NB4 (cell line): ENCODE measurements at regions not wholly inside any gene's neighbourhood (a gene's known extent, or its start where the extent isn't known, plus 50 kb on each side); places are given as distances from the start of the nearest gene placed in this dataset.
"Not testable (repeated sequence)": the region's sequence is repeated elsewhere in the genome, so short reads cannot be mapped to it uniquely, and the experiment has no call there.

Source experiments
- DNase-seq: peaks from one replicate; pipeline ENCODE4 v3.0.0; 2010; ENCODE audit warnings: low read depth
- H3K4me3 ChIP-seq: one replicate; pipeline ENCODE4 v1.5.1; 2011; ENCODE audit warnings: mild to moderate bottlenecking, low read depth, low read length, moderate library complexity
- MYC ChIP-seq: IDR thresholded peaks from 2 replicates; pipeline ENCODE4 v1.6.1; 2011; ENCODE audit warnings: low read depth, low read length
- POLR2A ChIP-seq: IDR thresholded peaks from 2 replicates; pipeline ENCODE4 v1.6.1; 2011; ENCODE audit warnings: mild to moderate bottlenecking; ENCODE audit not compliant: insufficient read length; ENCODE audit errors: extremely low read depth
- TF ChIP-seq, protein P1 (sequence below): IDR thresholded peaks from 2 replicates; pipeline ENCODE4 v1.6.1; 2011; ENCODE audit warnings: low read depth, low read length
- TF ChIP-seq, protein P2 (sequence below): IDR thresholded peaks from one replicate; pipeline ENCODE4 v1.5.1; 2012; ENCODE audit warnings: low read depth, low read length

DNA sequence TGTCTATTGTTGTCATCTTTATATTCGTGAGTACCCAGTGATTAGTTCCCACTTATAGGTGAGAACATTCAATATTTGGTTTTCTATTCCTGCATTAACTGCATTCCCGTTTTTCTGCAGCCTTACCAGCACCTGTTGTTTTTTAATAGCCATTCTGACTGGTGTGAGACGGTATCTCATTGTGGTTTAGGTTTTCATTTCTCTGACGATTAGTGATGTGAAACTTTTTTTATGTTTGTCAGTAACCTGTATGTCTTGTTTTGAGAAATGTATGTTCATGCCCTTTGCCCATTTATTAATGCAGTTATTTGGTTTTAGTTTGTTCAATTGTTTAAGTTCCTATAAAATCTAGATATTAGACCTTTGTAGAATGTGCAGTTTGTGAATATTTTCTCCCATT is 546.0 kb upstream of the RORB start:
- TF ChIP-seq, protein P1, sequence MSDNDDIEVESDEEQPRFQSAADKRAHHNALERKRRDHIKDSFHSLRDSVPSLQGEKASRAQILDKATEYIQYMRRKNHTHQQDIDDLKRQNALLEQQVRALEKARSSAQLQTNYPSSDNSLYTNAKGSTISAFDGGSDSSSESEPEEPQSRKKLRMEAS, result no peak
- TF ChIP-seq, protein P2, sequence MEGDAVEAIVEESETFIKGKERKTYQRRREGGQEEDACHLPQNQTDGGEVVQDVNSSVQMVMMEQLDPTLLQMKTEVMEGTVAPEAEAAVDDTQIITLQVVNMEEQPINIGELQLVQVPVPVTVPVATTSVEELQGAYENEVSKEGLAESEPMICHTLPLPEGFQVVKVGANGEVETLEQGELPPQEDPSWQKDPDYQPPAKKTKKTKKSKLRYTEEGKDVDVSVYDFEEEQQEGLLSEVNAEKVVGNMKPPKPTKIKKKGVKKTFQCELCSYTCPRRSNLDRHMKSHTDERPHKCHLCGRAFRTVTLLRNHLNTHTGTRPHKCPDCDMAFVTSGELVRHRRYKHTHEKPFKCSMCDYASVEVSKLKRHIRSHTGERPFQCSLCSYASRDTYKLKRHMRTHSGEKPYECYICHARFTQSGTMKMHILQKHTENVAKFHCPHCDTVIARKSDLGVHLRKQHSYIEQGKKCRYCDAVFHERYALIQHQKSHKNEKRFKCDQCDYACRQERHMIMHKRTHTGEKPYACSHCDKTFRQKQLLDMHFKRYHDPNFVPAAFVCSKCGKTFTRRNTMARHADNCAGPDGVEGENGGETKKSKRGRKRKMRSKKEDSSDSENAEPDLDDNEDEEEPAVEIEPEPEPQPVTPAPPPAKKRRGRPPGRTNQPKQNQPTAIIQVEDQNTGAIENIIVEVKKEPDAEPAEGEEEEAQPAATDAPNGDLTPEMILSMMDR, result no peak
- no peak overlapping the region for H3K4me3 ChIP-seq
- DNase-seq, result no peak

DNA sequence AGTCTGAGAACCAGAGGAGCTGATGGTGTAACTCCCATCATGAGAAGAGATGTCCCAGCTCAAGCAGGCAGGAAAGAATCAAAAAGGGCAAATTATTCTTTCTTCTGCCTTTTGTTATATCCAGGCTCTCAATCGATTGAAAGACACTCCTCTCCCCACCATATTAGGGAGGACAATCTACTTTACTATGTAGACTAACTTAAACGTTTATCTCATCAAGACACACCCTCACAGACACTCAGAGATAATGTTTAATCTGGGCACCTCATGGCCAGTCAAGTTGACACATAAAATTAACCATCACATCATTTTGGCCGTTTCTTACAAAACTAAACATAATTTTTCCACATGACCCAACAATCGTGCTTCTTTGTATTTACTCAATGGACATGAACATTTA is 534.3 kb upstream of the RORB start:
- H3K4me3 ChIP-seq, result no peak overlapping the region
- TF ChIP-seq, protein P1, result no peak
- TF ChIP-seq POLR2A (no peak), MYC (no peak)
- TF ChIP-seq, protein P2, result no peak
- no peak for DNase-seq

DNA sequence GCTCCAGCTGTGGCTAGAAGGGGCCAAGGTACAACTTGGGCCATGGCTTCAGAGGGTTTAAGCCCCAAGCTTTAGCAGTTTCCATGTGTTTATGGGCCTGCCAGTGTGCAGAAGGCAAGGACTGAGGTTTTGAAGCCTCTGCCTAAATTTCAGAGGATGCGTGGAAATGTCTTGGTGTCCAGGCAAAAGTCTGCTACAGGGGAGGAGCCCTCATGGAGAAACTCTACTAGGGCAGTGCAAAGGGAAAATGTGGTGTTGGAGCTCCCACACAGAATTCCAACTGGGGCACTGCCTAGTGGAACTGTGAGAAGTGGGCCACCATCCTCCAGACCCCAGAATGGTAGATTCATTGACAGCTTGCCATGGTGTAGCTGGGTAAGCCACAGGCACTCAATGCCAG is 527.2 kb upstream of the RORB start:
- TF ChIP-seq, protein P2, result no peak
- TF ChIP-seq, protein P1, result no peak
- TF ChIP-seq POLR2A, result no peak
- TF ChIP-seq MYC, result no peak
- H3K4me3 ChIP-seq, result no peak overlapping the region
- DNase-seq, result no peak

DNA sequence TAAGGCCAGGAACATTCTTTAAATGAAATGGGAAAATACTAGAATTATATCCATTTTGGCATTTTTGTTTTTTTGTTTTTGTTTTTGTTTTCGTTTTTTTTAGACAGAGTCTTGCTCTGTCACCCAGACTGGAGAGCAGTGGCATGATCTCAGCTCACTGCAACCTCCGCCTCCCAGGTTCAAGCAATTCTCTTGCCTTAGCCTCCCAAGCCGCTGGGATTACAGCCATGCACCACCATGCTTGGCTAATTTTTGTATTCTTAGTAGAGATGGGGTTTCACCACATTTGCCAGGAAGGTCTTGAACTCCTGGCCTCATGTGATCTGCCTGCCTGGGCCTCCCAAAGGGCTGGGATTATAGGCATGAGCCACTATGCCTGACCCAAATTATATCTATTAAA is 520.7 kb upstream of the RORB start:
- not testable (repeated sequence) for H3K4me3 ChIP-seq, DNase-seq

DNA sequence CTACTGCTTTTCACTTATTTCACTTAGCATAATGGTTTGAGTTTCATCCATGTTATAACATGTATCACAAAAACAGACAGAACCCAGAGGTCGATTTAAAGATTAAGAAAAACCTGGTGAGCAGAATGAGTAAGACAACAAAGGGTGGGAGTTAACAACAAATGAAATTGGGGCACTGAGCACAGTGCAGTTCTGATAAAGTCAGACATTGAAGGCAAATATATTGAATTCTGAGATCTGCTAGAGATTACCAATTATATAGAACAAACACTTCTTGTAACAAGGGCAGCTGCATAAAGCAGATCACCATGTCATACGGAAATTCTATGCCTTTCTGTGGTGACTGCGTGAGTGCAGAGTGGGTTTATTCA is 517.3 kb upstream of the RORB start:
- no peak overlapping the region for H3K4me3 ChIP-seq
- no peak for TF ChIP-seq MYC
- TF ChIP-seq POLR2A, result no peak
- TF ChIP-seq, protein P1, result no peak
- TF ChIP-seq, protein P2, result no peak
- no peak for DNase-seq

DNA sequence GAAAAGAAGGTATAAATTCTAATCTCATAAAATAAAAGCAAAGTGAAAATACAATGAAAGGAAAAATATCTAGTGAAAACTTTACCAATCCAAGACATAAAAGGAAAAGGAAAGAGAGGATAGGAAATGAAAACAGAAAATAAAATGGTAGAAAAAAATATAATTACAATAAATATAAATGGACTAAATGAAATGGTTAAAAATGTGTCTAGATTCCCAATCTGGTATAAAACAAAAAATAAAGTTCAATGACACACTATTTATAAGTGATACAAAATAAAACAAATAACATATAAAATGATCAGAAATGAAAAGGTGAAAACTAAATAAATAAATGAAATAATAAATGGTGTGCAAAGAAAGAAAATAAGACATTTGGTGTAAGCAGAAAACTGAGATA is 516.4 kb upstream of the RORB start:
- TF ChIP-seq, protein P2, result no peak
- TF ChIP-seq MYC, result no peak
- TF ChIP-seq, protein P1, result no peak
- H3K4me3 ChIP-seq, result no peak overlapping the region
- DNase-seq, result no peak
